A673 (cell line): ENCODE measurements at regions not wholly inside any gene's neighbourhood (a gene's known extent, or its start where the extent isn't known, plus 50 kb on each side); places are given as distances from the start of the nearest gene placed in this dataset.

ENCODE experiments used
- BruUV-seq: library from RNA; stranded (reverse); fragments of 400-500 nt; replicated peaks from 2 replicates; lab custom pipeline; 2021; lab: Mats Ljungman, UMichigan
- CTCF ChIA-PET: fragments of 300-600 bp; sonication (Branson Sonifier 250); formaldehyde crosslinking; loops from one replicate; lab custom pipeline; 2022; ENCODE audit warnings: antibody characterized with exemption; lab: Charles Lee
- POLR2A ChIA-PET: fragments of 300-600 bp; sonication (Branson Sonifier 250); formaldehyde crosslinking; loops from one replicate; lab custom pipeline; 2022; ENCODE audit warnings: antibody characterized with exemption; ENCODE audit not compliant: low non-redundant PET; lab: Charles Lee
- DNase-seq: peaks from one replicate; pipeline ENCODE4 v3.0.0-alpha.2; 2015; ENCODE audit warnings: low spot score
- H3K27ac ChIP-seq: fragments of 200-600 bp; sonication (generic); 2 replicates; pipeline ENCODE4 v1.5.1; 2016; ENCODE audit warnings: mixed run types, low read depth, mild to moderate bottlenecking, mixed read lengths, antibody characterized with exemption, low read length; ENCODE audit not compliant: poor library complexity, severe bottlenecking
- H3K27me3 ChIP-seq: fragments of 200-600 bp; sonication (generic); replicated peaks from 2 replicates; pipeline ENCODE4 v1.6.1; 2017; ENCODE audit warnings: mixed run types, low read depth, mild to moderate bottlenecking, mixed read lengths, antibody characterized with exemption, low read length; ENCODE audit not compliant: insufficient read depth, poor library complexity
- H3K36me3 ChIP-seq: fragments of 200-600 bp; sonication (generic); 2 replicates; pipeline ENCODE4 v1.6.1; 2016; ENCODE audit warnings: mixed run types, mild to moderate bottlenecking, mixed read lengths, antibody characterized with exemption, low read length; ENCODE audit not compliant: insufficient read depth, poor library complexity, severe bottlenecking
- H3K4me1 ChIP-seq: fragments of 200-600 bp; sonication (generic); 2 replicates; pipeline ENCODE4 v1.6.1; 2017; ENCODE audit warnings: mixed run types, mild to moderate bottlenecking, mixed read lengths, antibody characterized with exemption, low read length; ENCODE audit not compliant: insufficient read depth, poor library complexity, severe bottlenecking
- H3K4me3 ChIP-seq: fragments of 200-600 bp; sonication (generic); 2 replicates; pipeline ENCODE4 v1.5.1; 2016; ENCODE audit warnings: low read depth, mixed run types, mild to moderate bottlenecking, mixed read lengths, low read length; ENCODE audit not compliant: poor library complexity, severe bottlenecking
- H3K9me3 ChIP-seq: fragments of 200-600 bp; sonication (generic); 2 replicates; pipeline ENCODE4 v1.6.1; 2016; ENCODE audit warnings: mixed run types, low read depth, mild to moderate bottlenecking, mixed read lengths, antibody characterized with exemption, low read length; ENCODE audit not compliant: poor library complexity, severe bottlenecking
- EZH2 ChIP-seq: fragments of 200-600 bp; sonication (generic); IDR thresholded peaks from 2 replicates; pipeline ENCODE4 v1.6.1; 2017; ENCODE audit warnings: borderline replicate concordance, low read depth, mild to moderate bottlenecking, mixed read lengths, antibody characterized with exemption, low read length; ENCODE audit not compliant: poor library complexity, severe bottlenecking
- intact Hi-C: fragments of 100-400 bp; cut with micrococcal nuclease; formaldehyde crosslinking; loops from one replicate; pipeline ENCODE4 v1.10.0; 2022; ENCODE audit not compliant: unreplicated experiment
- TF ChIP-seq, protein P1 (sequence below): fragments of 300-800, 200-600 bp; sonication (generic); conservative IDR thresholded peaks from 2 replicates; pipeline ENCODE4 v1.5.1; 2017; ENCODE audit warnings: low read depth, mild to moderate bottlenecking, antibody characterized with exemption, low read length, moderate library complexity, mixed read lengths

DNA sequence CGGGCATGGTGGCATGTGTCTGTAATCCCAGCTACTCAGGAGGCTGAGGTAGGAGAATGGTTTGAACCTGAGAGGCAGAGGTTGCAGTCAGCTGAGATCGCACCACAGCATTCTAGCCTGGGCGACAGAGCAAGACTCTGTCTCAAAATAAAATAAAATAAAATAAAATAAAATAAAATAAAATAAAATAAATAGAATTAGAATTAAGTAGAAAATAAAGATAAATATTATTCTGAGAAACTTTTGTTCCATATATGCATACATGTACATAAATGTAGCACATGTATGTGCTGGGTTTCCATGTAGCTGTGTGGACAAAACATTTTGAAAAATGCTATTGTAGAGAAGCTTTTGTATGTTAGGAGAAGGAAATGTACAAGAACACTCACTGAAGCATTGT, 129.4 kb upstream of the VLDLR start:
- ChIA-PET POLR2A (no interaction called here), CTCF (interaction anchor here (0.6 kb wide), 1 partner anchor 1255 kb away, joined by 5 read pairs; no protein-coding TSS in a partner anchor)
- Histone ChIP-seq H3K27ac (no peak overlapping the region), H3K36me3 (no peaks in the 10 kb centered on the region), H3K4me1 (no peaks in the 10 kb centered on the region), H3K4me3 (no peak overlapping the region), H3K9me3 (no peaks in the 10 kb centered on the region), H3K27me3 (no peaks in the 10 kb centered on the region)
- no TSS peak for BruUV-seq
- DNase-seq: no peak
- intact Hi-C loops: loop anchor here (10.0 kb wide), 1 partner anchor 247 kb away; no protein-coding TSS in a partner anchor
- TF ChIP-seq, protein P1, sequence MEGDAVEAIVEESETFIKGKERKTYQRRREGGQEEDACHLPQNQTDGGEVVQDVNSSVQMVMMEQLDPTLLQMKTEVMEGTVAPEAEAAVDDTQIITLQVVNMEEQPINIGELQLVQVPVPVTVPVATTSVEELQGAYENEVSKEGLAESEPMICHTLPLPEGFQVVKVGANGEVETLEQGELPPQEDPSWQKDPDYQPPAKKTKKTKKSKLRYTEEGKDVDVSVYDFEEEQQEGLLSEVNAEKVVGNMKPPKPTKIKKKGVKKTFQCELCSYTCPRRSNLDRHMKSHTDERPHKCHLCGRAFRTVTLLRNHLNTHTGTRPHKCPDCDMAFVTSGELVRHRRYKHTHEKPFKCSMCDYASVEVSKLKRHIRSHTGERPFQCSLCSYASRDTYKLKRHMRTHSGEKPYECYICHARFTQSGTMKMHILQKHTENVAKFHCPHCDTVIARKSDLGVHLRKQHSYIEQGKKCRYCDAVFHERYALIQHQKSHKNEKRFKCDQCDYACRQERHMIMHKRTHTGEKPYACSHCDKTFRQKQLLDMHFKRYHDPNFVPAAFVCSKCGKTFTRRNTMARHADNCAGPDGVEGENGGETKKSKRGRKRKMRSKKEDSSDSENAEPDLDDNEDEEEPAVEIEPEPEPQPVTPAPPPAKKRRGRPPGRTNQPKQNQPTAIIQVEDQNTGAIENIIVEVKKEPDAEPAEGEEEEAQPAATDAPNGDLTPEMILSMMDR: no peak
- no peak for TF ChIP-seq EZH2

- Histone ChIP-seq H3K9me3 (no peaks in the 10 kb centered on the region), H3K27me3 (no peaks in the 10 kb centered on the region), H3K27ac (no peak overlapping the region), H3K36me3 (no peaks in the 10 kb centered on the region), H3K4me1 (no peaks in the 10 kb centered on the region), H3K4me3 (no peak overlapping the region)
- no peak for DNase-seq
- intact Hi-C loops: loop anchor here (10.0 kb wide), 1 partner anchor 248 kb away; no protein-coding TSS in a partner anchor
- CTCF ChIA-PET: no interaction called here
- POLR2A ChIA-PET: no interaction called here
- TF ChIP-seq, protein P1: no peak
- no peak for TF ChIP-seq EZH2
- no TSS peak for BruUV-seq
Observed at GRCh38 chr9:2493109-2493508, 128.5 kb upstream of the VLDLR start.

GRCh38 chr9:2493529-2493928, 128.1 kb upstream of the VLDLR start:
- DNase-seq: no peak
- no peaks in the 10 kb centered on the region for H3K4me1 ChIP-seq
- TF ChIP-seq, protein P1: no peak
- TF ChIP-seq EZH2: no peak
- H3K4me3 ChIP-seq: no peak overlapping the region
- BruUV-seq: no TSS peak
- ChIA-PET POLR2A (no interaction called here), CTCF (no interaction called here)
- intact Hi-C loops: loop anchor here (10.0 kb wide), 1 partner anchor 249 kb away; no protein-coding TSS in a partner anchor
- no peaks in the 10 kb centered on the region for H3K36me3 ChIP-seq
- no peak overlapping the region for H3K27ac ChIP-seq
- H3K9me3 ChIP-seq: no peaks in the 10 kb centered on the region
- H3K27me3 ChIP-seq: no peaks in the 10 kb centered on the region
